Activated T-cell treated with anti-CD3 and anti-CD28 coated beads, Interleukin-2, amount 50 U/mL, for 24 hours (primary cell): ENCODE measurements at regions not wholly inside any gene's neighbourhood (a gene's known extent, or its start where the extent isn't known, plus 50 kb on each side); places are given as distances from the start of the nearest gene placed in this dataset.
"Not testable (repeated sequence)": the region's sequence is repeated elsewhere in the genome, so short reads cannot be mapped to it uniquely, and the experiment has no call there.

Source experiments
- DNase-seq: peaks from one replicate; pipeline ENCODE4 v3.0.0-alpha.2; 2020
- H3K27ac Mint-ChIP-seq: 2 replicates; pipeline ENCODE4 v1.8.0; 2020; ENCODE audit warnings: mild to moderate bottlenecking, mixed read lengths
- H3K27me3 Mint-ChIP-seq: 2 replicates; pipeline ENCODE4 v1.8.0; 2020; ENCODE audit warnings: mixed read lengths
- H3K36me3 Mint-ChIP-seq: 2 replicates; pipeline ENCODE4 v1.8.0; 2020; ENCODE audit warnings: low read depth, mixed read lengths
- H3K4me1 Mint-ChIP-seq: 2 replicates; pipeline ENCODE4 v1.8.0; 2020; ENCODE audit warnings: low read depth, mixed read lengths
- H3K4me3 Mint-ChIP-seq: 2 replicates; pipeline ENCODE4 v1.8.0; 2020; ENCODE audit warnings: mild to moderate bottlenecking, moderate library complexity, mixed read lengths
- H3K9me3 Mint-ChIP-seq: 2 replicates; pipeline ENCODE4 v1.8.0; 2020; ENCODE audit warnings: mixed read lengths

GRCh38 chr6:169130113-169130512, 123.5 kb downstream of the THBS2 start:
- peaks cover 31% of the 10 kb centered on the region for H3K27me3 Mint-ChIP-seq
- H3K4me3 Mint-ChIP-seq = no peak overlapping the region
- no peaks in the 10 kb centered on the region for H3K4me1 Mint-ChIP-seq
- peaks cover 4% of the 10 kb centered on the region for H3K9me3 Mint-ChIP-seq
- no peaks in the 10 kb centered on the region for H3K36me3 Mint-ChIP-seq
- DNase-seq = no peak
- H3K27ac Mint-ChIP-seq = no peak overlapping the region

DNA sequence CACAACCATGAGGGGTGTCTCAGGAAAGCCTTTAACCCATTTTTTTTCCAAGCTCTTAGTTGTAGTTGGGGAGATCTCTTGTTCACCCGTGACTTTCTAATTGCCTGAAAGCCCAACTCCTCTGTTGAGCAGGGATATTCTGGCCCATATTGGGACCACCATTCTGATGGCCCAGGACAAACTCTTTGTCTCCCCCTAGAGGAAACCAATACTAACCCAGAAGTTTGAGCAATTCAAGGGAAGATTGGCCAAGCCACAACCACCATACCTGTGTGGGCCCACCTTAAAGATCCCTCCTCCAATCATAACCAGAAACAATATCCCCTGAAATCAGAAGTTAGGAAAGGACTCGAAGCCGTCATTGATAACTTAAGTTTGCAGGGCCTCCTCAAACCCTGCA, 132.6 kb downstream of the THBS2 start:
- Mint-ChIP-seq H3K4me1 (no peaks in the 10 kb centered on the region), H3K4me3 (no peak overlapping the region), H3K9me3 (no peaks in the 10 kb centered on the region), H3K27me3 (peaks cover 11% of the 10 kb centered on the region), H3K27ac (no peak overlapping the region), H3K36me3 (no peaks in the 10 kb centered on the region)
- DNase-seq = no peak

- Mint-ChIP-seq H3K36me3 (no peaks in the 10 kb centered on the region), H3K4me3 (no peak overlapping the region), H3K4me1 (no peaks in the 10 kb centered on the region), H3K9me3 (no peaks in the 10 kb centered on the region), H3K27me3 (peaks cover 13% of the 10 kb centered on the region), H3K27ac (no peak overlapping the region)
- no peak for DNase-seq
Measured at GRCh38 chr6:169119669-169120068, 134.0 kb downstream of the THBS2 start.

- DNase-seq = no peak
- no peaks in the 10 kb centered on the region for H3K4me1 Mint-ChIP-seq
Measured at GRCh38 chr6:169118346-169118830, 135.3 kb downstream of the THBS2 start.

DNA sequence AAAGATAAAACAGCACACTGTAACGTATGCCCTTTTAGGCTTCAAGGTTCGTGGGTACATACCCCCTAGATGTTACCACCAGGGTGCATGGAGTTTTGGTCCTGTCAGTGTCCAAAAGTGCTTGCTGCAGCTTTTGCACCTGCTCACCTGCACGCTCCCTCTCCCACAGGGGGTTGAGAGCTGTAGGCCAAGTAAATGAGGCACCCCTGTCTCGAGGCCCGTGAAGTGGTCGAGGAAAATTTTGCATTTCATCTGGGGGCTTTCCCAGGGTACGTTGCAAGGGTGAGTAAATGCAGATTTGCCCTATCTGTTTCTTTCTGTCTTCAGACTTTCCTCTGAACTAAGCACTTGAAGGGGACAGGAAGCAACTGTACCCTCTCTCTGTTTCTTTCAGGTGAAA, 136.0 kb downstream of the THBS2 start:
- Mint-ChIP-seq H3K9me3 (no peaks in the 10 kb centered on the region), H3K4me1 (no peaks in the 10 kb centered on the region), H3K4me3 (no peak overlapping the region), H3K27ac (no peak overlapping the region), H3K36me3 (no peaks in the 10 kb centered on the region), H3K27me3 (peaks cover 15% of the 10 kb centered on the region)
- DNase-seq = no peak

More at GRCh38 chr6:169118346-169118830, 135.3 kb downstream of the THBS2 start:
- H3K9me3 Mint-ChIP-seq = no peaks in the 10 kb centered on the region
- no peak overlapping the region for H3K27ac Mint-ChIP-seq
- peaks cover 13% of the 10 kb centered on the region for H3K27me3 Mint-ChIP-seq
- no peak overlapping the region for H3K4me3 Mint-ChIP-seq
- H3K36me3 Mint-ChIP-seq = no peaks in the 10 kb centered on the region

- no peak overlapping the region for H3K4me3 Mint-ChIP-seq
- H3K27me3 Mint-ChIP-seq = peaks cover 17% of the 10 kb centered on the region
- H3K36me3 Mint-ChIP-seq = no peaks in the 10 kb centered on the region
- H3K27ac Mint-ChIP-seq = no peak overlapping the region
- DNase-seq = no peak
- no peaks in the 10 kb centered on the region for H3K9me3 Mint-ChIP-seq
- H3K4me1 Mint-ChIP-seq = no peaks in the 10 kb centered on the region
Measured at GRCh38 chr6:169115632-169116031, 138.0 kb downstream of the THBS2 start.

GRCh38 chr6:169114632-169115031, 139.0 kb downstream of the THBS2 start:
- not testable (repeated sequence) for H3K27ac Mint-ChIP-seq, H3K9me3 Mint-ChIP-seq, H3K36me3 Mint-ChIP-seq, H3K4me1 Mint-ChIP-seq, DNase-seq, H3K4me3 Mint-ChIP-seq
- peaks cover 17% of the 10 kb centered on the region for H3K27me3 Mint-ChIP-seq

GRCh38 chr6:169112483-169113320, 140.9 kb downstream of the THBS2 start:
- H3K4me3 Mint-ChIP-seq = no peak overlapping the region
- H3K27me3 Mint-ChIP-seq = peaks cover 11% of the 10 kb centered on the region
- no peak for DNase-seq
- H3K4me1 Mint-ChIP-seq = no peaks in the 10 kb centered on the region
- no peak overlapping the region for H3K27ac Mint-ChIP-seq
- H3K9me3 Mint-ChIP-seq = peaks cover 5% of the 10 kb centered on the region
- no peaks in the 10 kb centered on the region for H3K36me3 Mint-ChIP-seq

DNA sequence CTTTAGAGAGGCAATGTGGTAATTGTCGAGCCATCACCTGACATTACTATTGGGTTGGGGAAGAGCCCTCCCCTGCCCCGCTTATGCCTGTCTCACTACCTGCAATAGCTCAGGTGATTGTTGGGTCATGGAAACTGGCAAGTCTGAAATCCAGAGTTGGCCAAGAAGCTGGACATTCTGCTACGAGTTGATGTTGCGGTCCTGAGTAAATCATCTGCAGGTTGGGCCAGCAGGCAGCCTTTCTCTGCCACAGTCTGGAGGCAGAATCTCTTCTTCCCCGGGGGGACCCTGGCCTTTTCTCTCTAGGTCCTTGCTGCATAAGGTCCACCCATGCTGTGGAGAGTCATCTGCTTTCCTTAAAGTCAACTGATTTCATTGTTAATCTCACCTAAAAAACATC, 142.4 kb downstream of the THBS2 start:
- H3K4me1 Mint-ChIP-seq = no peaks in the 10 kb centered on the region
- no peak overlapping the region for H3K4me3 Mint-ChIP-seq
- no peaks in the 10 kb centered on the region for H3K36me3 Mint-ChIP-seq
- DNase-seq = no peak
- no peak overlapping the region for H3K27ac Mint-ChIP-seq
- H3K27me3 Mint-ChIP-seq = peaks cover 11% of the 10 kb centered on the region
- H3K9me3 Mint-ChIP-seq = peaks cover 5% of the 10 kb centered on the region

DNA sequence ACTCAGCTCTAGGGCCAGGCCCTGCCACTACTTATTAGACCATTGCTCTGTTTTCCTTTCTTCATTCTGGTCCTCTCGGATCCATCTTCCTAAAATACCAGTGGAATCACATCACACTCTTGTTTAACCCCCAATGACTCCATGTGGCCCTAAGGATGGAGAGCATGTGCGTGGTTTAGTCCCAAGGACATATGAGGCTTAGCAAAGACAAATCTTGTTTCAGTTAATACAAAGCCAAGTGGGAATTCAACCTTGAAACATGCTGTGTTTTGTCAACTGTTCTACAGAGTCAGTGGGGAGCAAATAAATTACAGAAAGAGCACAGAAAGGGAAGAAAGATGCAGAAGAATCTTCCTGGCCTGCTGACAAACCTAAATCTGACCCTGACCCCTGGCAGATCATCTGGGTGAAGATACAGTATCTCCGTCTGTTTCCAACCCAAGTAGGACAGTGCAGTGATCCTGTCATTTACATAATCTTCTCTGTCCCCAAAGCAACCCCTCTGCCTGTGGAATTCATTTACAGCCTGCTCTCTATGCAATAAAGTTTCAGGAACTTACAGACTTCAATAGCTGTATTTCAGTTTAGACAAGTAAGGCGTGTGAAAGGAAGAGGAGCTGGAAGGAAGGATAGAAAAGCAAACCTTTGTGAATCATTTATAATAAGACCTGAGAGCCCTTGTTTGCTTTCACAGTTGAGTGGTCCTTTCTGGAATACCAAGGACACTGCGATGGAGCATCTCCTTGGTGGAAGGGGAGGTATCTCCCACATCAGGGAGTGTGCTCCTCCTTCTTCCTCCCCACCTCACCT, 144.0 kb downstream of the THBS2 start:
- no peak overlapping the region for H3K4me3 Mint-ChIP-seq
- H3K4me1 Mint-ChIP-seq = no peaks in the 10 kb centered on the region
- no peaks in the 10 kb centered on the region for H3K36me3 Mint-ChIP-seq
- H3K27me3 Mint-ChIP-seq = peaks cover 9% of the 10 kb centered on the region
- peaks cover 5% of the 10 kb centered on the region for H3K9me3 Mint-ChIP-seq
- DNase-seq = no peak
- H3K27ac Mint-ChIP-seq = no peak overlapping the region

- Mint-ChIP-seq H3K4me1 (no peaks in the 10 kb centered on the region), H3K27me3 (peaks cover 9% of the 10 kb centered on the region), H3K36me3 (no peaks in the 10 kb centered on the region), H3K9me3 (peaks cover 5% of the 10 kb centered on the region), H3K27ac (no peak overlapping the region), H3K4me3 (no peak overlapping the region)
- no peak for DNase-seq
Measured at GRCh38 chr6:169108753-169109152, 144.9 kb downstream of the THBS2 start.

GRCh38 chr6:169106176-169106575, 147.5 kb downstream of the THBS2 start:
- H3K27ac Mint-ChIP-seq = no peak overlapping the region
- H3K9me3 Mint-ChIP-seq = peaks cover 5% of the 10 kb centered on the region
- H3K27me3 Mint-ChIP-seq = peaks cover 2% of the 10 kb centered on the region
- DNase-seq = no peak
- no peaks in the 10 kb centered on the region for H3K36me3 Mint-ChIP-seq
- no peaks in the 10 kb centered on the region for H3K4me1 Mint-ChIP-seq
- no peak overlapping the region for H3K4me3 Mint-ChIP-seq

- Mint-ChIP-seq H3K9me3 (no peaks in the 10 kb centered on the region), H3K4me1 (no peaks in the 10 kb centered on the region)
Measured at GRCh38 chr6:169101981-169102380, 151.7 kb downstream of the THBS2 start.

DNA sequence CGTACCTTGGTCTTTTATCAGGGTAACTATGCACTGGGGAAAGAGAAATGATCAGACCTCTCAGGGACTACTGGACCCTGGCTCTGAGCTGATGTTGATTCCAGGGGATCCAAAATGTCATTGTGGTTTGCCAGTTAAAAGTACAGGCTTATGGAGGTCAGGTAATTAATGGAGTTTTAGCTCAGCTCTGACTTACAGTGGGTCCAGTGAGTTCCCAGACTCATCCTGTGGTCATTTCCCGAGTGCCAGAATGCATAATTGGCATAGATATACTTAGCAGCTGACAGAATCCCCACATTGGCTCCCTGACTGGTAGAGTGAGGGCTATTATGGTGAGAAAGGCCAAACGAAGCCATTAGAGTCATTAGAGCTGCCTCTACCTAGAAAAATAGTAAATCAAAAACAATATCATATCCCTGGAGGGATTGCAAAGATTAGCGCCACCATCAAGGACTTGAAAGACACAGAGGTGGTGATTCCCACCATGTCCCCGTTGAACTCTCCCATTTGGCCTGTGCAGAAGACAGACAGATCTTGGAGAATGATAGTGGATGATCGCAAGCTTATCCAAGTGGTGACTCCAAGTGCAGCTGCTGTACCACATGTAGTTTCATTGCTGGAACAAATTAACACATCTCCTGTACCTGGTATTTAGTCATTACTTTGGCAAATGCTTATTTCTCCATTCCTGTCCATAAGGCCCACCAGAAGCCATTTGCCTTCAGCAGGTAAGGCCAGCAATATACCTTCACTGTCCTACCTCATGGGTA, 152.4 kb downstream of the THBS2 start:
- DNase-seq = no peak
- H3K4me1 Mint-ChIP-seq = no peaks in the 10 kb centered on the region
- peaks cover 22% of the 10 kb centered on the region for H3K27me3 Mint-ChIP-seq
- H3K9me3 Mint-ChIP-seq = no peaks in the 10 kb centered on the region
- H3K36me3 Mint-ChIP-seq = no peaks in the 10 kb centered on the region
- no peak overlapping the region for H3K27ac Mint-ChIP-seq
- no peak overlapping the region for H3K4me3 Mint-ChIP-seq

More at GRCh38 chr6:169101981-169102380, 151.7 kb downstream of the THBS2 start:
- peaks cover 22% of the 10 kb centered on the region for H3K27me3 Mint-ChIP-seq
- no peak overlapping the region for H3K4me3 Mint-ChIP-seq
- no peak for DNase-seq
- H3K27ac Mint-ChIP-seq = no peak overlapping the region
- no peaks in the 10 kb centered on the region for H3K36me3 Mint-ChIP-seq
